ENCODE measurements at regions not wholly inside any gene's neighbourhood (a gene's known extent, or its start where the extent isn't known, plus 50 kb on each side); places are given as distances from the start of the nearest gene placed in this dataset.

GRCh38 chr3:76514836-76515235 lies 525.1 kb upstream of the ROBO2 start (continued):
- TF ChIP-seq, protein P1, sequence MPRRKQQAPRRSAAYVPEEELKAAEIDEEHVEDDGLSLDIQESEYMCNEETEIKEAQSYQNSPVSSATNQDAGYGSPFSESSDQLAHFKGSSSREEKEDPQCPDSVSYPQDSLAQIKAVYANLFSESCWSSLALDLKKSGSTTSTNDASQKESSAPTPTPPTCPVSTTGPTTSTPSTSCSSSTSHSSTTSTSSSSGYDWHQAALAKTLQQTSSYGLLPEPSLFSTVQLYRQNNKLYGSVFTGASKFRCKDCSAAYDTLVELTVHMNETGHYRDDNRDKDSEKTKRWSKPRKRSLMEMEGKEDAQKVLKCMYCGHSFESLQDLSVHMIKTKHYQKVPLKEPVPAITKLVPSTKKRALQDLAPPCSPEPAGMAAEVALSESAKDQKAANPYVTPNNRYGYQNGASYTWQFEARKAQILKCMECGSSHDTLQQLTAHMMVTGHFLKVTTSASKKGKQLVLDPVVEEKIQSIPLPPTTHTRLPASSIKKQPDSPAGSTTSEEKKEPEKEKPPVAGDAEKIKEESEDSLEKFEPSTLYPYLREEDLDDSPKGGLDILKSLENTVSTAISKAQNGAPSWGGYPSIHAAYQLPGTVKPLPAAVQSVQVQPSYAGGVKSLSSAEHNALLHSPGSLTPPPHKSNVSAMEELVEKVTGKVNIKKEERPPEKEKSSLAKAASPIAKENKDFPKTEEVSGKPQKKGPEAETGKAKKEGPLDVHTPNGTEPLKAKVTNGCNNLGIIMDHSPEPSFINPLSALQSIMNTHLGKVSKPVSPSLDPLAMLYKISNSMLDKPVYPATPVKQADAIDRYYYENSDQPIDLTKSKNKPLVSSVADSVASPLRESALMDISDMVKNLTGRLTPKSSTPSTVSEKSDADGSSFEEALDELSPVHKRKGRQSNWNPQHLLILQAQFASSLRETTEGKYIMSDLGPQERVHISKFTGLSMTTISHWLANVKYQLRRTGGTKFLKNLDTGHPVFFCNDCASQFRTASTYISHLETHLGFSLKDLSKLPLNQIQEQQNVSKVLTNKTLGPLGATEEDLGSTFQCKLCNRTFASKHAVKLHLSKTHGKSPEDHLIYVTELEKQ (tag by site-specific recombination; IDR thresholded peaks at IDR 0.05; ENCODE audit: borderline replicate concordance), result no peak
- TF ChIP-seq ZNF707 (tag by site-specific recombination; IDR thresholded peaks at IDR 0.05) (no peak), ZBTB8A (tag by site-specific recombination; IDR thresholded peaks at IDR 0.05) (no peak), ZNF18 (tag by site-specific recombination; IDR thresholded peaks at IDR 0.05) (no peak)

DNA sequence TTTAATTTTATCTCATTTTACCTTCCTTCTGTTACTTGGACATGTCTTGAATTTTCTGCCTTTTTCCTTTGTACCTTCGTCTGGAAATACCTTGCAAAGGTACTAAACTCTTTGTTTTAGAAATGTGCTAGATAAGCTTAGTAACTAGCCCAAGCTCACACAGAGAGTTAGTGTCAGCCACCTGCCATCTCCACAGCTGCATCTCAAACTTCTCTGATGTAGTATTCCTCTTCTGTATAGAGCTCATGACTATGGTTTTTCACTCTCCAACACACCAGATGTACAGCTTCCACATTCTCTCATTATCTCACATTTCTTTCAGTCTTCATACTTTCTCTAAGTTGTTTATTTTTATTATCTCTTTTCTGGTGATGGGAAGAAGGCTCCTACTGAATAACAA lies 516.6 kb upstream of the ROBO2 start:
- CTCF ChIA-PET, result no interaction called here

DNA sequence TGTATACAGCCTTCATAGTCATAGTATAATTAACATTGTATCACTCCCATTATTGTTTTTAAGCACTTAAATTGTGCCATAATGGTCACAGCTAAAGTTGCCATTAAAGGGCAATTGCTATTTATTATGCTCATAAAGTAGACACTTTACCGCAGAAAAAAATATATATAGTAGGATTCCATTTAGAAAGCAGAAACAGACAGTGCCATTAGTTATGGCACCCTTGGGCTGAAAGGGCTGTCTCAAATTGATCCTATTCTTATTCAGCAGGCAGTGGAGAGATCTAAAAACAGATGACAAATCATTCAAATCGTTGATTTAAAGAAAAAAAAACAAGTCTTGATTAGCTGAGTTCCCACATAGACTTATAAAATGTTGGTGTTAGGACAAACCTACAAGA lies 514.2 kb upstream of the ROBO2 start:
- H3K4me3 ChIP-seq (ENCODE audit: low read depth, low read length), result no peak overlapping the region
- CTCF ChIA-PET, result no interaction called here
- POLR2A ChIA-PET, result no interaction called here
- no peaks in the 10 kb centered on the region for H3K4me1 ChIP-seq (ENCODE audit: control insufficient read depth, insufficient read depth, low read length)
- H3K9me3 ChIP-seq (ENCODE audit: control insufficient read depth, insufficient read depth, low read depth, low read length), result no peaks in the 10 kb centered on the region
- H3K27ac ChIP-seq (ENCODE audit: extremely low read depth, low read depth, low read length), result no peak overlapping the region
- H3K36me3 ChIP-seq (ENCODE audit: control insufficient read depth in 2 of 2, insufficient read depth in 1 of 2, low read length in 2 of 2), result no peaks in the 10 kb centered on the region
- TF ChIP-seq ZNF140 (tag by site-specific recombination; IDR thresholded peaks at IDR 0.05) (no peak), ZNF404 (tag by site-specific recombination; IDR thresholded peaks at IDR 0.05) (no peak), ZNF366 (tag by site-specific recombination; conservative IDR thresholded peaks at IDR 0.05) (no peak), IKZF3 (tag by site-specific recombination; IDR thresholded peaks at IDR 0.05) (no peak), ZNF777 (tag by site-specific recombination; IDR thresholded peaks at IDR 0.05; ENCODE audit: borderline replicate concordance) (no peak), ZBTB1 (tag by site-specific recombination; IDR thresholded peaks at IDR 0.05) (no peak), ZNF174 (tag by site-specific recombination; IDR thresholded peaks at IDR 0.05) (no peak), ZNF558 (tag by site-specific recombination; IDR thresholded peaks at IDR 0.05) (no peak), ZNF133 (tag by site-specific recombination; IDR thresholded peaks at IDR 0.05) (no peak)
- TF ChIP-seq, protein P2, sequence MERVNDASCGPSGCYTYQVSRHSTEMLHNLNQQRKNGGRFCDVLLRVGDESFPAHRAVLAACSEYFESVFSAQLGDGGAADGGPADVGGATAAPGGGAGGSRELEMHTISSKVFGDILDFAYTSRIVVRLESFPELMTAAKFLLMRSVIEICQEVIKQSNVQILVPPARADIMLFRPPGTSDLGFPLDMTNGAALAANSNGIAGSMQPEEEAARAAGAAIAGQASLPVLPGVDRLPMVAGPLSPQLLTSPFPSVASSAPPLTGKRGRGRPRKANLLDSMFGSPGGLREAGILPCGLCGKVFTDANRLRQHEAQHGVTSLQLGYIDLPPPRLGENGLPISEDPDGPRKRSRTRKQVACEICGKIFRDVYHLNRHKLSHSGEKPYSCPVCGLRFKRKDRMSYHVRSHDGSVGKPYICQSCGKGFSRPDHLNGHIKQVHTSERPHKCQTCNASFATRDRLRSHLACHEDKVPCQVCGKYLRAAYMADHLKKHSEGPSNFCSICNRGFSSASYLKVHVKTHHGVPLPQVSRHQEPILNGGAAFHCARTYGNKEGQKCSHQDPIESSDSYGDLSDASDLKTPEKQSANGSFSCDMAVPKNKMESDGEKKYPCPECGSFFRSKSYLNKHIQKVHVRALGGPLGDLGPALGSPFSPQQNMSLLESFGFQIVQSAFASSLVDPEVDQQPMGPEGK (tag by site-specific recombination; IDR thresholded peaks at IDR 0.05), result no peak

More for the DNA sequence above, 516.6 kb upstream of the ROBO2 start:
- Histone ChIP-seq H3K36me3 (ENCODE audit: control insufficient read depth in 2 of 2, insufficient read depth in 1 of 2, low read length in 2 of 2) (no peaks in the 10 kb centered on the region), H3K4me1 (ENCODE audit: control insufficient read depth, insufficient read depth, low read length) (no peaks in the 10 kb centered on the region), H3K27ac (ENCODE audit: extremely low read depth, low read depth, low read length) (no peak overlapping the region), H3K4me3 (ENCODE audit: low read depth, low read length) (no peak overlapping the region), H3K9me3 (ENCODE audit: control insufficient read depth, insufficient read depth, low read depth, low read length) (no peaks in the 10 kb centered on the region)
- TF ChIP-seq ZNF266 (tag by site-specific recombination; IDR thresholded peaks at IDR 0.05; ENCODE audit: low read depth) (no peak), ZNF692 (tag by site-specific recombination; IDR thresholded peaks at IDR 0.05) (no peak), ELK4 (IDR thresholded peaks at IDR 0.05; ENCODE audit: borderline replicate concordance, low read depth, low read length) (no peak), ZNF600 (tag by site-specific recombination; IDR thresholded peaks at IDR 0.05) (no peak), ZFP69B (tag by site-specific recombination; IDR thresholded peaks at IDR 0.05) (no peak), ZBTB1 (tag by site-specific recombination; IDR thresholded peaks at IDR 0.05) (no peak), ZNF391 (tag by site-specific recombination; IDR thresholded peaks at IDR 0.05; ENCODE audit: borderline replicate concordance, low read depth) (no peak)
- TF ChIP-seq, protein P3, sequence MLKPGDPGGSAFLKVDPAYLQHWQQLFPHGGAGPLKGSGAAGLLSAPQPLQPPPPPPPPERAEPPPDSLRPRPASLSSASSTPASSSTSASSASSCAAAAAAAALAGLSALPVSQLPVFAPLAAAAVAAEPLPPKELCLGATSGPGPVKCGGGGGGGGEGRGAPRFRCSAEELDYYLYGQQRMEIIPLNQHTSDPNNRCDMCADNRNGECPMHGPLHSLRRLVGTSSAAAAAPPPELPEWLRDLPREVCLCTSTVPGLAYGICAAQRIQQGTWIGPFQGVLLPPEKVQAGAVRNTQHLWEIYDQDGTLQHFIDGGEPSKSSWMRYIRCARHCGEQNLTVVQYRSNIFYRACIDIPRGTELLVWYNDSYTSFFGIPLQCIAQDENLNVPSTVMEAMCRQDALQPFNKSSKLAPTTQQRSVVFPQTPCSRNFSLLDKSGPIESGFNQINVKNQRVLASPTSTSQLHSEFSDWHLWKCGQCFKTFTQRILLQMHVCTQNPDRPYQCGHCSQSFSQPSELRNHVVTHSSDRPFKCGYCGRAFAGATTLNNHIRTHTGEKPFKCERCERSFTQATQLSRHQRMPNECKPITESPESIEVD (tag by site-specific recombination; IDR thresholded peaks at IDR 0.05), result no peak
- POLR2A ChIA-PET, result no interaction called here
